HG03097 (cell line): ENCODE measurements at regions not wholly inside any gene's neighbourhood (a gene's known extent, or its start where the extent isn't known, plus 50 kb on each side); places are given as distances from the start of the nearest gene placed in this dataset.
"Not testable (repeated sequence)": the region's sequence is repeated elsewhere in the genome, so short reads cannot be mapped to it uniquely, and the experiment has no call there.

Source experiments
- ATAC-seq: cut with Tn5 transposase; IDR thresholded peaks from one replicate; pipeline ENCODE4 v1.9.1; 2021; ENCODE audit not compliant: unreplicated experiment, low FRiP score

DNA sequence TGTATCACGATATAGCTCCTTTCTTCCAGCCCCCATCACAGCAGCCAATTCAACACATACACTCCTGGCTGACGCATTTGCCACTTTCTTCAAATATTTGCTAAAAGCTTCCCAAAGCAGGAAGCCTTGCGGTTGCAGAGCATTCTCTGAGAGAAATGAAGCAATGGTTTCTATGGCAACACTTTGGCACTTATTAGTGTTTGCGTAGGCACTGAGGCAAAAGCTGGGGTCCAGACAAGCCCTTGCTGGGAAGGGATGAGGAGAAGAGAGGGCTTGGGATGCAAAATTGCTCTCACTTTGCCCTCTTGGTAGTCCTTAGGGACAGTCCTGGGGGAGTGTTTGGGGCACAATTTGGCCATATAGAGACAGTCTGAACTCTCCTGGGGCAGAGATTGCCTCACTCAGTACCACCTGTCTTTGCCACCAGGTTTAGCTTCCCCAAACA, 55.0 kb upstream of the PAK3 start:
- ATAC-seq, result peak; percentile 56

GRCh38 chrX:111040377-111041017, 55.5 kb upstream of the PAK3 start:
- peak; percentile 49 for ATAC-seq

DNA sequence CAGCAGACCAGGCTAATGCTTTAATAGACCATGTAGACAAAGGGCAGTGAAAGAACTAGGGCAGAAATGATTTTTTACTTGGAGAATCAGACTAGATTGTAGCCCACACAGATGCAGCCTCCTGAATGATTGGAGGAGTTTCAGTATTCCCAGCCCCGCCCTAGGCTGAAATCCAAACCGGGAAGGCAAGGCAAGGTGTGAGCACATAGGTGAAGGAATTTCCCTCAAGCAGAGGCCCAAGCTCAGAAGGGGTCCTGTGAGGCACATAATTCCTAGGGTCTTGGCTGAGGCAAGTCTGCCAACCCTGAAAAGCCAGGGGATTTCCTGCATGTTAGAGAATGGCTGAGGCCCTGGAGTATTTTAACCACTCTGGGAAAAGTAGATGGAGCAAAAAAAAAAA, 56.4 kb upstream of the PAK3 start:
- no peak for ATAC-seq

DNA sequence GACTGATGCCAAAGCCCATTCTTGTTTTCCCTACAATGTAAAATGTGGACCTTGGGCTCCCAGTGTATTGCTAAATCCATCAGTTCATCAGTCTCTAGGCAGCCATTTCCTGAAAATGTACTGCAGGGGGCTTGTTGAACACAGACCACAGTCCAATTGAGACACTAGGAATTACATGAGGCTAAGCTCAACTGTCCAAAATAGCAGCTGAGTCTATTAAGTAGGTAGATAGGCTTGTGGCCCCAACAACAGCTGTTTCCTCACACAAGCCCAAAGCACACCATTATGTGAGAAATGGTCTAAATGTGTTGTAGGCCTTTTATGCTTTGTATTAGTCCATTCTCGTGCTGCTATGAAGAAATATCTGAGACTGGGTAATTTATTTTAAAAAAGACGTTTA, 60.0 kb upstream of the PAK3 start:
- ATAC-seq, result no peak

DNA sequence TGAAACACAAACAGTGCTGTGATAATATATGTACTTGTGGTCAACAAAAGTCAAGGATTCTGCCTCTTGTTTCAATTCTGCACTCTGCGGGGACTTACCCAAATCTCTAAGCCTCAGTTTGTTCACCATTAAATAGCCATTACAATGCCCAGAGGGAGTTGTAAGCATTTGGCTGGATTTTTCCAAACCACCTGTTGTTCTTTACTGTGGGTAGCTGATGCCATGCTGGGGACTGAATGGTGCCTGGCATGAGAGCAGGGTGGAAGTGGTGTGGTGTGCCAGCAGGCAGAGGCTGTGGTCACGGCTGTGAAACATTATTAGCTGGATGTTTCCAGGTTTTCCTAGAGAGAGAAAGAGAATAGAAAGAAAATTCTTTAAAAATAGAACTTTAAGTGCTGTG, 60.7 kb upstream of the PAK3 start:
- no peak for ATAC-seq

GRCh38 chrX:111022998-111023397, 73.0 kb upstream of the PAK3 start:
- ATAC-seq, result not testable (repeated sequence)

- ATAC-seq, result no peak
Observed at GRCh38 chrX:111020283-111020682, 75.7 kb upstream of the PAK3 start.

DNA sequence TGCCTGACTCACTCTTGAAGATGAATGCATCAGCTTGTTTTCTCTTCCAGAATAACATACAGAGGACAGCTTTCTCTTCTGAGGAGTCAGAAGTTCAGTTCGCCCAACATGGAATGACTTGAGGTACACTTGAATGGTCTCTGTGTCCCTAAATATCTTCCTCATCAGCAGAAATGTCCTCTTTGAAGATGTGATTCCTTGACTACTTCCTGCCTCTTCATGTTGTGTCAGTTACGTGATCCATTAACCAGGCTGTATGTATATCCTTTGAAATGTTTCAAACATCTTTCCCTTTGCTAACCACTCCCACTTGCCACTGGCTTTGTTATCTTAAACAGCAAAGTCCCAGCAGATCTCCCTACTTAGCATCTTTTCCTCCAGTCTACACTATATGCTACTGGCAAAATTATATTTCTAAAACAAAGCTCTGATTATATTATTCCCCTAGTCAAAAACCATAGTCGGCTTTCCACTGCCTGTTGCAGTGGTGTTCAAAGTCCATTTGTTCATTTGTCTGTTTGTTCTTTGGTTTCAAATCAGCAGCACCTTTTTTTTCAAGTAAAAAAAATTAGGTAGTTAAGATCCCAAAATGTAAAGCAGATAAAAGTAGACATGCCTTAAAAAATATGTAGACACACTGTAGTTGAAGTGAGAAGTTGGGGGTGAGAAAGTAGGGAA, 82.1 kb upstream of the PAK3 start:
- ATAC-seq, result no peak

- no peak for ATAC-seq
Observed at GRCh38 chrX:111010111-111010510, 85.9 kb upstream of the PAK3 start.

- ATAC-seq, result no peak
Observed at GRCh38 chrX:111009256-111009655, 86.7 kb upstream of the PAK3 start.

DNA sequence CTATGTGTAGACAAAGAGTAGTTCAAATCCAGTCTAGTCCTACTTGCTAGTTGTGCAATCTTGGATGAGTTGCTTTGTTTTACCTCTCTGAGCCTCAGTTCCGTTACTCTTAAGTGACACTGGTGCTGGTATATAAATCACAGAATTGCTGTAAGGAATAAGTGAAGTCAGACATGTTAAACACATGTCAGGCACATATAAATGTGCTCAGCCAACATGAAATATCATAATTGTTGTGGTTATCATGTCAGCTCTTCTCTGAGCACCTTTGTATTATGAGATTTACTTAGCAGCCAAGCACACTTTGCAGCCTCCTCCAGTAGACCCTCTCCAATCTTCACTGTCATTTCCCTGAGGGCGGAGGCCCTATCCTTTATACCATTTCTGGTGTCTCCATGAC, 87.9 kb upstream of the PAK3 start:
- ATAC-seq, result no peak

- ATAC-seq, result no peak
Observed at GRCh38 chrX:111007238-111007637, 88.8 kb upstream of the PAK3 start.

- no peak for ATAC-seq
Observed at GRCh38 chrX:111006116-111006515, 89.9 kb upstream of the PAK3 start.

- no peak for ATAC-seq
Observed at GRCh38 chrX:111005166-111005565, 90.8 kb upstream of the PAK3 start.

- ATAC-seq, result no peak
Observed at GRCh38 chrX:111003118-111003517, 92.9 kb upstream of the PAK3 start.

GRCh38 chrX:110992611-110993010, 103.4 kb upstream of the PAK3 start:
- ATAC-seq, result no peak

DNA sequence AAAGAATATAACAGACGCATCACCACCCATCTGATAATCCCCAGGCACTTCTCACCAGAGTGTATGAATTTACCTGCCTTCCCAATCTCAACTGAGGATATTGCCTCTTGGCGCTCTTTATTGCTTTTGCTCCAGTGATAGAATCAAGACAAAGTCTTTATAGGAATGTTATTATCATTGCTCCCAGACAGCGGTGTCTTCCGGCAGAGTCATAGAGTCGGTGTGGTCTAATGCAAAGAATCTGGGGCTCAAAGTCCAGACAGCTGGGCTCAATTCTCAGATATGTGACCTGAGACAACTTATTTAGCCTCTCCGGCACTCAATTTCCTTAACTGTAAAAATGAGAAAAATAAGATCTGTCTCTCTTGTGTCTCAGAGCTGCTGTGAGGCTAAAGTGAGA, 106.1 kb upstream of the PAK3 start:
- no peak for ATAC-seq

- no peak for ATAC-seq
Observed at GRCh38 chrX:110989447-110989846, 106.5 kb upstream of the PAK3 start.

- no peak for ATAC-seq
Observed at GRCh38 chrX:110987292-110987691, 108.7 kb upstream of the PAK3 start.

DNA sequence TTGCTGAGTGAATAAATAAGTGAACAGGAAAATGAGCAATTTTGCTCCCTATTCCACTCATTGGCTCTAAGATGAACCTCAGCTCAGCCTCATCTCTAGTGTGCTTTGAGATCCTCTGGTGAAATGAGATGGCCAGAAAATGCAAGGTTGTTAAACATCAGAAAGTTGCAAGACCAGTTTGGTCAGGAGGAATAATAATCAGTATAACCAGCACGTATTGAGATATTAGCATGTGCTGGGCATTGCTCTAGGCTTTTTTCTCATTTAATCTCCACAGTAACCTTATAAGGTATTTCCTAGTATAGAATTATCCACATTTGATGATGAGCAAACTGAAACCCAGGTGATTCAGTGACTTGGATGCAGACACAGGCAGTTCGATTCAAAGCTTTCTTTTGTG, 110.5 kb upstream of the PAK3 start:
- ATAC-seq, result no peak

DNA sequence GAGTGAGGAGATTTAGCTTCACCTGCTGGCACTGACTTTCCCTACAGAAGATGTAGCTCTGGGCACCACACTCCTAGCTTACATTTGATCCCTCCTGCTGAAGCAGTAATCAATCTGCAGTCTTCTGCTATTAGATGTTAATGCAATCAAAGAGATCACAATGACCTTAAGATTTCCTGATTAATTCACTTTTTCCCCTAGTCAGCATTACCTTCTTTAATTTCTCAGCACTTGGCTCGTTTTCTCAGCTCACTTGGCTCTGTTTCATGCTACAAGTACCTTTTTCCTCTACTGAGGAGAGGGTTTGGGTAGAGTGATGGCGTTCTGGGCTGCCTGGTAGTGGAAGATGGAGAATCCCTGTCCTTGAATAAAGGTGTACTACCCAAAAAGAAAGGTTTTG, 113.0 kb upstream of the PAK3 start:
- no peak for ATAC-seq

DNA sequence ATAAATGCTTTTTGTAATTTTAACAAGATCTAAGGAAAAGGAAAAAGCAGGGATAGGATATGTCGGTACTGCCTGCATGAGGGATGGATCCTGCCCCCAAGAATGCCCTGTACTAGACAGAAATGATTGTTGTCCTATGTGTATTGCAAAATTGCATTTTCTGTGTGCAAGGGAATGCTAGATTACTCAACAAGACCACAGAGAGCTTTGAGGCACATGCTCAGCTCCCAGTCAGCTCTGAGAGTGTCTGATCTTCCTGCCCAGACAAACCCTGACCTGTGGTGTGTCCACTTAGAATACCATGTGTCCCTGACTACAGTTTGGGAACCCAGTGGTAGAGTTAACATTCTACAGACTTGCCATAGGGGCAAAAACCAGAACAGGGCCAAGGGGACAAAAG, 129.2 kb upstream of the PAK3 start:
- no peak for ATAC-seq

DNA sequence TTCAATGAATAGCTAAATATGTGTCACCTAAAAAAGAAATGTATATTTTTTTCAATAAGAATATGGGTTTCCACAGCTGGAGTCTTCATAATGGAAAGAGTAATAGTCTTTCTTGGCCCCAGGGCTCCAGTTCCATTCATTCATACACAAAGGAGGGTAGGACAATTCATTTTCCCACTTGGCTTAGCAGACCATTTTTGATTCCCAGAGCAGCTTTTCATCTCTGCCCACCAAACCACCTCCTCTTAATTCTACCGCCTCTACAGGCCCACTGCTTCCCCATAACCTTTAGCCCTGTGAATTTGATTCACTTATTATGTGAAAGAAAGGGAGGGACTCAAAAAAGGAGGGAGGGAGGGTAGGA, 129.9 kb upstream of the PAK3 start:
- no peak for ATAC-seq
